GM12878 (cell line): ENCODE measurements at regions not wholly inside any gene's neighbourhood (a gene's known extent, or its start where the extent isn't known, plus 50 kb on each side); places are given as distances from the start of the nearest gene placed in this dataset.

Experiments used
- ATAC-seq: fragments of 200-7000 bp; cut with Tn5 transposase; 3 replicates; pipeline ENCODE4 v1.9.1; 2020; ENCODE audit warnings: mild to moderate bottlenecking, moderate library complexity
- BruUV-seq: library from RNA; stranded (reverse); fragments of 400-500 nt; replicated peaks from 2 replicates; lab custom pipeline; 2021; lab: Mats Ljungman, UMichigan
- CTCF ChIA-PET: fragments of 300-600 bp; sonication (Branson Sonifier 250); formaldehyde crosslinking; extraction: SDS; loops from one replicate; lab custom pipeline; 2021; ENCODE audit warnings: inconsistent platforms; lab: Yijun Ruan, JAX
- POLR2A ChIA-PET: fragments of 350-600 bp; formaldehyde crosslinking; extraction: SDS; loops from one replicate; lab custom pipeline; 2021; ENCODE audit warnings: inconsistent platforms; lab: Charles Lee
- RAD21 ChIA-PET: fragments of 300-600 bp; sonication (Branson Sonifier 250); formaldehyde crosslinking; loops from one replicate; lab custom pipeline; 2023; ENCODE audit warnings: antibody characterized with exemption; ENCODE audit not compliant: unreplicated experiment; lab: Charles Lee
- SMC1A ChIA-PET: fragments of 300-600 bp; sonication (Branson Sonifier 250); formaldehyde crosslinking; loops from one replicate; lab custom pipeline; 2023; ENCODE audit not compliant: unreplicated experiment, uncharacterized antibody; lab: Charles Lee
- DNase-seq: peaks from one replicate; pipeline ENCODE4 v3.0.0-alpha.2; 2011; ENCODE audit warnings: low read depth, low spot score
- FAIRE-seq: peaks from 3 replicates; lab custom pipeline; 2011; peaks lifted over from hg19 to GRCh38; lab: Jason Lieb, UNC
- H2AFZ ChIP-seq: 2 replicates; pipeline ENCODE4 v1.6.0; 2011; ENCODE audit warnings: low read depth, low read length, control low read depth; ENCODE audit not compliant: control insufficient read depth
- H3K27ac ChIP-seq: 2 replicates; pipeline ENCODE4 v1.5.1; 2011; ENCODE audit warnings: control low read depth; ENCODE audit not compliant: control insufficient read depth, insufficient read depth
- H3K27me3 ChIP-seq, 2 experiments: replicated peaks in 1 of 2; 2 replicates each; pipeline versions ENCODE4 v1.6.0 to v1.6.1; 2011; ENCODE audit warnings: low read length in 1 of 2; ENCODE audit not compliant: control insufficient read depth in 2 of 2, insufficient read depth in 2 of 2
- H3K36me3 ChIP-seq, 2 experiments: 2 replicates each; pipeline ENCODE4 v1.5.1; 2011; ENCODE audit warnings: low read length in 1 of 2; ENCODE audit not compliant: control insufficient read depth in 2 of 2, insufficient read depth in 2 of 2
- H3K4me1 ChIP-seq: 2 replicates; pipeline ENCODE4 v1.6.1; 2011; ENCODE audit warnings: mild to moderate bottlenecking, low read length, moderate library complexity, mixed read lengths; ENCODE audit not compliant: control insufficient read depth, insufficient read depth
- H3K4me2 ChIP-seq: 2 replicates; pipeline ENCODE4 v1.6.0; 2011; ENCODE audit warnings: control low read depth; ENCODE audit not compliant: control insufficient read depth, insufficient read depth
- H3K4me3 ChIP-seq: fragments of 200-600 bp; sonication (generic); 2 replicates; pipeline ENCODE4 v1.5.1; 2016
- H3K79me2 ChIP-seq: 2 replicates; pipeline ENCODE4 v1.6.0; 2011; ENCODE audit warnings: low read length; ENCODE audit not compliant: control insufficient read depth, insufficient read depth
- H3K9ac ChIP-seq: 2 replicates; pipeline ENCODE4 v1.8.0; 2011; ENCODE audit warnings: low read length, control low read depth, mixed read lengths; ENCODE audit not compliant: control insufficient read depth, insufficient read depth
- H3K9me3 ChIP-seq: replicated peaks from 3 replicates; pipeline ENCODE4 v1.5.1; 2011; ENCODE audit warnings: mild to moderate bottlenecking, low read length; ENCODE audit not compliant: control insufficient read depth, insufficient read depth
- H4K20me1 ChIP-seq: 2 replicates; pipeline ENCODE4 v1.6.0; 2011; ENCODE audit not compliant: control insufficient read depth, insufficient read depth
- BRCA1 ChIP-seq: IDR thresholded peaks from 2 replicates; pipeline ENCODE4 v1.6.1; 2011; ENCODE audit warnings: low read depth, low read length, improper control_type of control experiment
- CBX3 ChIP-seq: fragments of 200-600 bp; sonication (generic); IDR thresholded peaks from 2 replicates; pipeline ENCODE4 v1.6.1; 2016; ENCODE audit warnings: low read depth, borderline replicate concordance
- EGR1 ChIP-seq, 2 experiments: IDR thresholded peaks; 1 replicate in 1 of 2; 2 replicates in 1 of 2; pipeline ENCODE4 v1.6.1; 2011 to 2012; ENCODE audit warnings: low read depth in 2 of 2, low read length in 2 of 2, borderline replicate concordance in 1 of 2, mild to moderate bottlenecking in 1 of 2, moderate library complexity in 1 of 2
- EZH2 ChIP-seq: IDR thresholded peaks from 2 replicates; pipeline ENCODE4 v1.6.1; 2012; ENCODE audit warnings: low read depth, mild to moderate bottlenecking, control low read depth, inconsistent platforms, low read length, borderline replicate concordance; ENCODE audit not compliant: control insufficient read depth
- FOS ChIP-seq: IDR thresholded peaks from 3 replicates; pipeline ENCODE4 v1.6.1; 2011; ENCODE audit warnings: borderline replicate concordance; ENCODE audit not compliant: insufficient read length; ENCODE audit errors: extremely low read depth
- HCFC1 ChIP-seq: fragments of 150-350 bp; IDR thresholded peaks from 2 replicates; pipeline ENCODE4 v1.6.1; 2014; ENCODE audit warnings: low read length
- NBN ChIP-seq: fragments of 450-650 bp; IDR thresholded peaks from 2 replicates; pipeline ENCODE4 v1.6.1; 2016
- POLR2AphosphoS2 ChIP-seq: IDR thresholded peaks from 2 replicates; pipeline ENCODE4 v1.6.1; 2011; ENCODE audit warnings: low read depth, mild to moderate bottlenecking, low read length, improper control_type of control experiment, moderate library complexity
- SIN3A ChIP-seq: IDR thresholded peaks from 2 replicates; pipeline ENCODE4 v1.6.1; 2012; ENCODE audit warnings: low read depth, low read length, improper control_type of control experiment
- SUZ12 ChIP-seq: fragments of 200-600 bp; sonication (generic); IDR thresholded peaks from one replicate; pipeline ENCODE4 v1.6.1; 2018; ENCODE audit warnings: antibody characterized with exemption, mild to moderate bottlenecking; ENCODE audit not compliant: unreplicated experiment
- TCF12 ChIP-seq: IDR thresholded peaks from 2 replicates; pipeline ENCODE4 v1.6.1; 2011; ENCODE audit warnings: low read depth, mild to moderate bottlenecking, low read length
- ZBTB11 ChIP-seq: fragments of 450-650 bp; formaldehyde crosslinking; IDR thresholded peaks from 2 replicates; pipeline ENCODE4 v1.5.0; 2022; ENCODE audit warnings: mild to moderate bottlenecking, missing genetic modification characterization
- ZSCAN29 ChIP-seq: fragments of 450-650 bp; IDR thresholded peaks from 2 replicates; pipeline ENCODE4 v1.6.1; 2017; ENCODE audit warnings: mild to moderate bottlenecking, moderate library complexity
- WGBS: methylation state at CpG from one replicate; pipeline ENCODE4 v1.1.6; 2016; ENCODE audit warnings: low lambda C conversion rate; ENCODE audit not compliant: insufficient replicate concordance, insufficient coverage; ENCODE audit errors: missing lambda C conversion rate; 5-methylcytosine and 5-hydroxymethylcytosine counted together
- in situ Hi-C: fragments of 300-500 bp; cut with MboI; formaldehyde crosslinking; loops from 9 replicates; pipeline ENCODE4 v1.14.3; 2018; ENCODE audit warnings: mixed read lengths
- intact Hi-C: fragments of 100-400 bp; cut with micrococcal nuclease; formaldehyde crosslinking; loops from one replicate; pipeline ENCODE4 v1.14.2; 2022; ENCODE audit not compliant: unreplicated experiment

- ATAC-seq (no peak), FAIRE-seq (no peak), DNase-seq (no peak)
- H4K20me1 ChIP-seq = no peaks in the 10 kb centered on the region
- H3K9me3 ChIP-seq = no peaks in the 10 kb centered on the region
- RAD21 ChIA-PET = interaction anchor here (1.4 kb wide), 1 partner anchor 176 kb away, joined by 6 read pairs; no protein-coding TSS in a partner anchor
- no peak overlapping the region for H3K27ac ChIP-seq
- CTCF ChIA-PET = no interaction called here
- no peak overlapping the region for H3K9ac ChIP-seq
- no TSS peak for BruUV-seq
- in situ Hi-C loops = no loop called here
- SMC1A ChIA-PET = interaction anchor here (0.9 kb wide), 1 partner anchor 159 kb away, joined by 3 read pairs; no protein-coding TSS in a partner anchor
- H3K27me3 ChIP-seq = peaks cover 0 to 6% of the 10 kb centered on the region in 2 experiments; a peak in 2 of 4 replicates
- H3K79me2 ChIP-seq = no peaks in the 10 kb centered on the region
- no peak for TF ChIP-seq EGR1 (IDR thresholded peaks at IDR 0.05; ENCODE audit: borderline replicate concordance in 1 of 2, low read depth in 2 of 2, low read length in 2 of 2)
- no peak for TF ChIP-seq BRCA1
- no peak for TF ChIP-seq CBX3
- TF ChIP-seq TCF12 = no peak
- TF ChIP-seq FOS = no peak
- TF ChIP-seq SIN3A = no peak
- no peak for TF ChIP-seq SUZ12
- no peak for TF ChIP-seq NBN
- no peak for TF ChIP-seq POLR2AphosphoS2
- TF ChIP-seq EZH2 = no peak
- no peak for TF ChIP-seq ZSCAN29
- no peak for TF ChIP-seq ZBTB11 (CRISPR knock-in tag)
- no peak for TF ChIP-seq HCFC1
- no peaks in the 10 kb centered on the region for H3K4me1 ChIP-seq
- 0% methylated on average over 3 of the region's 3 CpGs for WGBS
- no peak overlapping the region for H3K4me2 ChIP-seq
- H3K36me3 ChIP-seq = no peaks in the 10 kb centered on the region
- POLR2A ChIA-PET = no interaction called here
- no peak overlapping the region for H2AFZ ChIP-seq
- no peak overlapping the region for H3K4me3 ChIP-seq
- intact Hi-C loops = no loop called here
Observed at GRCh38 chr14:61950340-61950739, 188.1 kb downstream of the SNAPC1 start.
